ENCODE measurements at regions not wholly inside any gene's neighbourhood (a gene's known extent, or its start where the extent isn't known, plus 50 kb on each side); places are given as distances from the start of the nearest gene placed in this dataset.

GRCh38 chr9:118414676-118415075, 710.5 kb downstream of the TLR4 start:
- TF ChIP-seq CTCF (IDR thresholded peaks at IDR 0.05) (no peak), POLR2A (IDR thresholded peaks at IDR 0.05) (no peak)
